ENCODE measurements at regions not wholly inside any gene's neighbourhood (a gene's known extent, or its start where the extent isn't known, plus 50 kb on each side); places are given as distances from the start of the nearest gene placed in this dataset.
A peak's percentile ranks its signal among the peaks of the same experiment; 100 is the strongest.

- TF ChIP-seq HIC2 (CRISPR knock-in tag; IDR thresholded peaks at IDR 0.05; ENCODE audit: low read depth) (no peak), RFX3 (CRISPR knock-in tag; IDR thresholded peaks at IDR 0.05) (peak; percentile 48; the same call in 1 of the 2 replicates), GPBP1L1 (CRISPR knock-in tag; IDR thresholded peaks at IDR 0.05) (no peak), IRF2 (CRISPR knock-in tag; IDR thresholded peaks at IDR 0.05) (0 out of 2 replicates have a peak, but pooled peaks have one; percentile 20), KMT2B (CRISPR knock-in tag; IDR thresholded peaks at IDR 0.05) (no peak), ZMAT3 (CRISPR knock-in tag; conservative IDR thresholded peaks at IDR 0.05) (no peak), GMEB1 (CRISPR knock-in tag; IDR thresholded peaks at IDR 0.05; ENCODE audit: borderline replicate concordance) (no peak), ZNF337 (CRISPR knock-in tag; IDR thresholded peaks at IDR 0.05; ENCODE audit: borderline replicate concordance, low read depth) (no peak)
Observed at GRCh38 chr2:64939332-64939917, 49.8 kb upstream of the SLC1A4 start (continued).

Small RNA genes lying in the stretch of these regions (small RNA-seq; reads per million reads assigned to genes)
- gene RF00019 (ENCODE audit: insufficient read depth in 2 of 3, insufficient read length in 3 of 3, low read depth in 2 of 3, low replicate concordance in 1 of 3) = 0 reads per million in 3 experiments
- gene RN7SL211P (ENCODE audit: insufficient read depth in 2 of 3, insufficient read length in 3 of 3, low read depth in 2 of 3, low replicate concordance in 1 of 3) = 0 reads per million in 3 experiments
- 0 reads per million in 3 experiments for gene RN7SL341P (ENCODE audit: insufficient read depth in 2 of 3, insufficient read length in 3 of 3, low read depth in 2 of 3, low replicate concordance in 1 of 3)

Data from HepG2 (cell line).